CD4-positive, CD25-positive, alpha-beta regulatory T cell (primary cell): ENCODE measurements at regions not wholly inside any gene's neighbourhood (a gene's known extent, or its start where the extent isn't known, plus 50 kb on each side); places are given as distances from the start of the nearest gene placed in this dataset.
"Not testable (repeated sequence)": the region's sequence is repeated elsewhere in the genome, so short reads cannot be mapped to it uniquely, and the experiment has no call there.

Source experiments
- ATAC-seq, 2 donors: fragments of 150-1000 bp; cut with Tn5 transposase; one replicate each; pipeline ENCODE4 v1.10.0; 2021; ENCODE audit warnings: low read depth in 2 of 2, moderate number of reproducible peaks in 2 of 2, moderate library complexity in 1 of 2
- DNase-seq, 3 donors: peaks; one replicate each; pipeline versions ENCODE4 v3.0.0 to v3.0.0-alpha.2; 2012 to 2022; ENCODE audit warnings: mixed read lengths in 1 of 3
- H3K27ac ChIP-seq: one replicate; pipeline ENCODE4 v1.7.0; 2013; ENCODE audit warnings: mild to moderate bottlenecking, low read length; ENCODE audit not compliant: insufficient read depth, poor library complexity, severe bottlenecking
- H3K27me3 ChIP-seq: one replicate; pipeline ENCODE4 v1.7.0; 2013; ENCODE audit warnings: low read length; ENCODE audit not compliant: control insufficient read depth, insufficient read depth
- H3K36me3 ChIP-seq: one replicate; pipeline ENCODE4 v1.7.0; 2013; ENCODE audit warnings: mild to moderate bottlenecking, low read length, moderate library complexity; ENCODE audit not compliant: control insufficient read depth, insufficient read depth
- H3K4me1 ChIP-seq: 2 replicates; pipeline ENCODE4 v1.7.0; 2013; ENCODE audit warnings: mild to moderate bottlenecking, low read length; ENCODE audit not compliant: insufficient read depth, control insufficient read depth, poor library complexity, severe bottlenecking
- H3K4me3 ChIP-seq: one replicate; pipeline ENCODE4 v1.7.0; 2013; ENCODE audit warnings: low read depth, mild to moderate bottlenecking, low read length, moderate library complexity
- H3K9me3 ChIP-seq, 2 experiments: 1 replicate in 1 of 2; 2 replicates in 1 of 2; pipeline ENCODE4 v1.7.0; 2013; ENCODE audit warnings: low read length in 2 of 2, mild to moderate bottlenecking in 1 of 2, moderate library complexity in 1 of 2; ENCODE audit not compliant: control insufficient read depth in 2 of 2
- H3K27ac Mint-ChIP-seq, 3 donors: one replicate each; pipeline ENCODE4 v1.8.0; 2020 to 2022; ENCODE audit warnings: mild to moderate bottlenecking in 3 of 3, mixed read lengths in 3 of 3, moderate library complexity in 2 of 3
- H3K27me3 Mint-ChIP-seq: one replicate; pipeline ENCODE4 v1.8.0; 2022; ENCODE audit warnings: mild to moderate bottlenecking, mixed read lengths
- H3K36me3 Mint-ChIP-seq: one replicate; pipeline ENCODE4 v1.8.0; 2020; ENCODE audit warnings: mixed read lengths
- H3K4me1 Mint-ChIP-seq, 4 donors: one replicate each; pipeline ENCODE4 v1.8.0; 2020 to 2022; ENCODE audit warnings: mixed read lengths in 4 of 4, mild to moderate bottlenecking in 1 of 4
- H3K4me3 Mint-ChIP-seq, 4 donors: one replicate each; pipeline ENCODE4 v1.8.0; 2020 to 2022; ENCODE audit warnings: mild to moderate bottlenecking in 4 of 4, mixed read lengths in 4 of 4, moderate library complexity in 3 of 4
- H3K9me3 Mint-ChIP-seq, 7 donors: one replicate each; pipeline ENCODE4 v1.8.0; 2020 to 2022; ENCODE audit warnings: mixed read lengths in 7 of 7, mild to moderate bottlenecking in 3 of 7, moderate library complexity in 2 of 7

DNA sequence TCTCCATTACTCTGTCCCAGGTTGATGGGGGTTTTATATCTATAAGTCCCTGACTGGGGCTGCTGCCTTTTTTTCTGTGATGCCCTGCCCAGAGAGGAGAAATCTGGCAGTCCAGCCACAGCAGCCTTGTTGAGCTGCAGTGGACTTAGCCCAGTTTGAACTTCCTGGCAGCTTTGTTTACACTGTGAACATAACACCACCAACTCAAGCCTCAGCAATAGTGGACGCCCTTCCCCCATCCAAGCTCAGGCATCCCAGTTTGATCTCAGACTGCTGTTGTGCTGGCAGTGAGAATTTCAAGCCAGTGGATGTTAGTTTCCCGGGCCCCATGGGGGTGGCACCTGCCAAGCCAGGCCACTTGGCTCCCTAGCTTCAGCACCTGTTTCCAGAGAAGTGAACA, 298.5 kb upstream of the KDM5D start:
- Mint-ChIP-seq H3K4me3 (no peak overlapping the region), H3K36me3 (no peaks in the 10 kb centered on the region), H3K9me3 (no peaks in the 10 kb centered on the region), H3K27me3 (no peaks in the 10 kb centered on the region), H3K27ac (no peak overlapping the region), H3K4me1 (no peaks in the 10 kb centered on the region)
- no peak overlapping the region for H3K27ac ChIP-seq
- no peak for ATAC-seq
- H3K4me1 ChIP-seq: no peaks in the 10 kb centered on the region
- H3K9me3 ChIP-seq: no peaks in the 10 kb centered on the region
- no peak overlapping the region for H3K4me3 ChIP-seq
- DNase-seq: no peak
- no peaks in the 10 kb centered on the region for H3K27me3 ChIP-seq
- no peaks in the 10 kb centered on the region for H3K36me3 ChIP-seq

- Mint-ChIP-seq H3K27ac (no peak overlapping the region), H3K4me3 (no peak overlapping the region), H3K9me3 (peaks cover 0 to 3% (median 0%) of the 10 kb centered on the region in 7 donors), H3K27me3 (no peaks in the 10 kb centered on the region), H3K36me3 (no peaks in the 10 kb centered on the region), H3K4me1 (no peaks in the 10 kb centered on the region)
- no peak overlapping the region for H3K4me3 ChIP-seq
- no peak for DNase-seq
- H3K27ac ChIP-seq: no peak overlapping the region
- H3K36me3 ChIP-seq: no peaks in the 10 kb centered on the region
- no peaks in the 10 kb centered on the region for H3K4me1 ChIP-seq
- H3K9me3 ChIP-seq: no peaks in the 10 kb centered on the region
- H3K27me3 ChIP-seq: no peaks in the 10 kb centered on the region
- ATAC-seq: no peak
Measured at GRCh38 chrY:20025676-20026075, 281.1 kb upstream of the KDM5D start.

- not testable (repeated sequence) for H3K27me3 Mint-ChIP-seq, H3K36me3 ChIP-seq, H3K27ac Mint-ChIP-seq, H3K4me3 ChIP-seq, H3K27ac ChIP-seq, H3K27me3 ChIP-seq, H3K36me3 Mint-ChIP-seq, H3K4me1 ChIP-seq, DNase-seq, H3K4me1 Mint-ChIP-seq, H3K4me3 Mint-ChIP-seq, ATAC-seq, H3K9me3 Mint-ChIP-seq, H3K9me3 ChIP-seq
Measured at GRCh38 chrY:19993410-19993809, 248.9 kb upstream of the KDM5D start.

GRCh38 chrY:19973012-19973411, 228.5 kb upstream of the KDM5D start:
- Mint-ChIP-seq H3K27me3 (no peaks in the 10 kb centered on the region), H3K4me1 (no peaks in the 10 kb centered on the region), H3K27ac (no peak overlapping the region), H3K4me3 (no peak overlapping the region), H3K36me3 (no peaks in the 10 kb centered on the region), H3K9me3 (no peaks in the 10 kb centered on the region)
- Histone ChIP-seq H3K4me1 (no peaks in the 10 kb centered on the region), H3K27me3 (no peaks in the 10 kb centered on the region), H3K27ac (no peak overlapping the region), H3K9me3 (no peaks in the 10 kb centered on the region), H3K4me3 (no peak overlapping the region), H3K36me3 (no peaks in the 10 kb centered on the region)
- ATAC-seq: no peak
- DNase-seq: no peak

GRCh38 chrY:19947702-19948101, 203.2 kb upstream of the KDM5D start:
- H3K9me3 Mint-ChIP-seq: no peaks in the 10 kb centered on the region
- no peak for ATAC-seq

GRCh38 chrY:19899011-19899410, 154.5 kb upstream of the KDM5D start:
- no peak for ATAC-seq
- H3K27ac Mint-ChIP-seq: no peak overlapping the region

More at GRCh38 chrY:19947702-19948101, 203.2 kb upstream of the KDM5D start:
- no peaks in the 10 kb centered on the region for H3K36me3 Mint-ChIP-seq
- Histone ChIP-seq H3K27me3 (no peaks in the 10 kb centered on the region), H3K9me3 (no peaks in the 10 kb centered on the region), H3K36me3 (no peaks in the 10 kb centered on the region), H3K27ac (no peak overlapping the region), H3K4me1 (no peaks in the 10 kb centered on the region), H3K4me3 (no peak overlapping the region)
- DNase-seq: no peak
- no peak overlapping the region for H3K4me3 Mint-ChIP-seq
- no peaks in the 10 kb centered on the region for H3K27me3 Mint-ChIP-seq
- no peaks in the 10 kb centered on the region for H3K4me1 Mint-ChIP-seq
- H3K27ac Mint-ChIP-seq: no peak overlapping the region

GRCh38 chrY:19892076-19892964, 147.8 kb upstream of the KDM5D start:
- H3K27me3 Mint-ChIP-seq: no peaks in the 10 kb centered on the region
- DNase-seq (no peak), ATAC-seq (no peak)
- H3K36me3 Mint-ChIP-seq: no peaks in the 10 kb centered on the region
- no peak overlapping the region for H3K4me3 ChIP-seq
- no peaks in the 10 kb centered on the region for H3K36me3 ChIP-seq
- no peak overlapping the region for H3K4me3 Mint-ChIP-seq
- H3K27me3 ChIP-seq: no peaks in the 10 kb centered on the region
- H3K9me3 ChIP-seq: no peaks in the 10 kb centered on the region
- no peaks in the 10 kb centered on the region for H3K4me1 Mint-ChIP-seq
- H3K9me3 Mint-ChIP-seq: no peaks in the 10 kb centered on the region
- no peaks in the 10 kb centered on the region for H3K4me1 ChIP-seq
- H3K27ac Mint-ChIP-seq: no peak overlapping the region
- no peak overlapping the region for H3K27ac ChIP-seq

More at GRCh38 chrY:19899011-19899410, 154.5 kb upstream of the KDM5D start:
- Mint-ChIP-seq H3K4me3 (no peak overlapping the region), H3K36me3 (no peaks in the 10 kb centered on the region), H3K4me1 (no peaks in the 10 kb centered on the region), H3K9me3 (no peaks in the 10 kb centered on the region), H3K27me3 (no peaks in the 10 kb centered on the region)
- H3K27me3 ChIP-seq: no peaks in the 10 kb centered on the region
- H3K27ac ChIP-seq: no peak overlapping the region
- no peak for DNase-seq
- H3K9me3 ChIP-seq: no peaks in the 10 kb centered on the region
- no peaks in the 10 kb centered on the region for H3K4me1 ChIP-seq
- H3K36me3 ChIP-seq: no peaks in the 10 kb centered on the region
- H3K4me3 ChIP-seq: no peak overlapping the region

- Mint-ChIP-seq H3K4me1 (no peaks in the 10 kb centered on the region), H3K27me3 (no peaks in the 10 kb centered on the region), H3K4me3 (no peak overlapping the region), H3K9me3 (no peaks in the 10 kb centered on the region), H3K27ac (no peak overlapping the region), H3K36me3 (no peaks in the 10 kb centered on the region)
- Histone ChIP-seq H3K27me3 (no peaks in the 10 kb centered on the region), H3K9me3 (no peaks in the 10 kb centered on the region), H3K4me3 (no peak overlapping the region), H3K36me3 (no peaks in the 10 kb centered on the region), H3K4me1 (no peaks in the 10 kb centered on the region), H3K27ac (no peak overlapping the region)
- DNase-seq (no peak), ATAC-seq (no peak)
Measured at GRCh38 chrY:19882145-19882544, 137.6 kb upstream of the KDM5D start.
